Neuron (in vitro differentiated cells): ENCODE measurements at regions not wholly inside any gene's neighbourhood (a gene's known extent, or its start where the extent isn't known, plus 50 kb on each side); places are given as distances from the start of the nearest gene placed in this dataset.
"Not testable (repeated sequence)": the region's sequence is repeated elsewhere in the genome, so short reads cannot be mapped to it uniquely, and the experiment has no call there.

ENCODE experiments used
- H2AFZ ChIP-seq: one replicate; pipeline ENCODE4 v1.6.1; 2013; ENCODE audit warnings: low read depth, mild to moderate bottlenecking, inconsistent platforms, low read length, moderate library complexity
- H3K27me3 ChIP-seq: one replicate; pipeline ENCODE4 v1.6.1; 2013; ENCODE audit warnings: low read length; ENCODE audit not compliant: insufficient read depth
- H3K36me3 ChIP-seq: one replicate; pipeline ENCODE4 v1.6.1; 2013; ENCODE audit warnings: low read length; ENCODE audit not compliant: insufficient read depth
- H3K4me1 ChIP-seq: one replicate; pipeline ENCODE4 v1.6.1; 2013; ENCODE audit warnings: low read length; ENCODE audit not compliant: insufficient read depth
- H3K4me3 ChIP-seq: 2 replicates; pipeline ENCODE4 v1.5.1; 2013; ENCODE audit warnings: mild to moderate bottlenecking, low read length, moderate library complexity
- H3K9me3 ChIP-seq: one replicate; pipeline ENCODE4 v1.6.1; 2013; ENCODE audit warnings: low read length

DNA sequence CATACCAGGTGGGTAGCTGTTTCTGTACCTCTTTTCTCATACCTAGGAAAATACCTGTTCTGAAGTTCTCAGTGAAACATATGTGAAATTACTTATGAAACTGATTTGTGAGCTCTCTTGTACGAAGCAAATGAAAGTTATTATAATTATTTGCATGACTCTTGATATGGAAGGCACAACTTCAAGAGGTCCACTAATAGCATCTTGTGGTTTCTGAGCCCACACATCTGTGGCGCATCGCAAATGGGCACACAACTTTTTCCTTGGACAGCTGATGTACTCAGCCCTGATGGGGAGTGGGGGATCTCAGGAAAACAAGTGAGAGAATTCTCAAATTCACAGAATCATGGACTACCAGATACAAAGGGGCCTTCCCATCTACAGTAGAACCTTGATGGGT is 432.3 kb downstream of the CD83 start:
- H3K36me3 ChIP-seq: no peaks in the 10 kb centered on the region
- H3K4me3 ChIP-seq: no peak overlapping the region
- H3K9me3 ChIP-seq: no peaks in the 10 kb centered on the region
- no peaks in the 10 kb centered on the region for H3K27me3 ChIP-seq
- H2AFZ ChIP-seq: no peak overlapping the region
- H3K4me1 ChIP-seq: peaks cover 8% of the 10 kb centered on the region

DNA sequence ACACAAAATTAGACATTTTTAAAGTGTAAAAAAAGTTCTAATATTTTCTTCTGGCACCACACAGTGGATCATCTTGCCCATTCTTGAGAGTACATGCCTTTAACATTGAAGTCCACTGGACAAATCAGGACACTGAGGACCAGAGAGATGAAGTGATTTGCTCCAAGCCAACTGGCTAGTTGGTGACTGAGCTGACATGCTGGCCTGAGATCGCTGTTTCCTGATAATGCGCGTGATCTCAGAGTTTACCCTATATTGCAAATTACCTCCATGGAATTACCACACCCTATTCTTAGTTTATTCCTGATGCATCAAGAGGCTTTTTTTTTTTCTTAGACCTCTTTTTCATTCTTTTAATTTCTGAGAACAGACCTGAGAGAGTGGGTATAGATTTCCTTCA is 432.8 kb downstream of the CD83 start:
- Histone ChIP-seq H2AFZ (no peak overlapping the region), H3K4me3 (no peak overlapping the region), H3K27me3 (no peaks in the 10 kb centered on the region), H3K4me1 (peaks cover 8% of the 10 kb centered on the region), H3K36me3 (no peaks in the 10 kb centered on the region), H3K9me3 (no peaks in the 10 kb centered on the region)

DNA sequence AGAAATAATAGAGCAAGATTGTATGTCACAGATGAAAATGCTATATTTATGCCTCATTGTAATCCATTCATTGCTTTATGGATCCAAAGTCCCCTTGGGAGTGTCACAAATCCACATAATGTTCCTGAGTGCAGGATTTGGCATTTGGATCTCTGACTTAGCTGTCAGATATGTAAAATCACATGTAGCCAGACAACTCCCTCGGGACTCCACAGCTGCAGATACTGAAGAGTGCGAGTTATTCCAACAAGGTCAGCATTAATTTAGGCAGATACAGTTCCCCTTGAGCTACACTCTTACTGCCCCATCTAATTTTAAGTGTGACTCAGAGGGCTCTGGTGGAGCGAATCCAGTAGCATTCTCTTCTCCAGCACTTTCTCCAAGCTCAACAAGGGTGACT is 433.2 kb downstream of the CD83 start:
- Histone ChIP-seq H3K4me1 (peaks cover 8% of the 10 kb centered on the region), H3K4me3 (no peak overlapping the region), H3K9me3 (no peaks in the 10 kb centered on the region), H2AFZ (no peak overlapping the region), H3K27me3 (no peaks in the 10 kb centered on the region), H3K36me3 (no peaks in the 10 kb centered on the region)

DNA sequence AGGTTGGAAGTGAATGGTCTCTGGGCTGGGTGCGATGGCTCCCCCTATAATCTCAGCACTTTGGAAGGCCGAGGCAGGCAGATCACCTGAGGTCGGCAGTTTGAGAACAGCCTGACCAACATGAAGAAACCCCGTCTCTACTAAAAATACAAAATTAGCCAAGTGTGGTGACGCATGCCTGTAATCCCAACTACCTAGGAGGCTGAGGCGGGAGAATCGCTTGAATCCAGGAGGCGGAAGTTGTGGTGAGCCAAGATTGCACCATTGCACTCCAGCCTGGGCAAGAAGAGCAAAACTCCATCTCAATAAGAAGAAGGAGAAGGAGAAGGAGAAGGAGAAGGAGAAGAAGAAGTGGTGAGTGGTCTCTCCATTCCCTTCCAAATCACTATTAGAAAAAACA is 434.0 kb downstream of the CD83 start:
- not testable (repeated sequence) for H3K4me3 ChIP-seq, H2AFZ ChIP-seq, H3K36me3 ChIP-seq, H3K9me3 ChIP-seq, H3K27me3 ChIP-seq, H3K4me1 ChIP-seq

DNA sequence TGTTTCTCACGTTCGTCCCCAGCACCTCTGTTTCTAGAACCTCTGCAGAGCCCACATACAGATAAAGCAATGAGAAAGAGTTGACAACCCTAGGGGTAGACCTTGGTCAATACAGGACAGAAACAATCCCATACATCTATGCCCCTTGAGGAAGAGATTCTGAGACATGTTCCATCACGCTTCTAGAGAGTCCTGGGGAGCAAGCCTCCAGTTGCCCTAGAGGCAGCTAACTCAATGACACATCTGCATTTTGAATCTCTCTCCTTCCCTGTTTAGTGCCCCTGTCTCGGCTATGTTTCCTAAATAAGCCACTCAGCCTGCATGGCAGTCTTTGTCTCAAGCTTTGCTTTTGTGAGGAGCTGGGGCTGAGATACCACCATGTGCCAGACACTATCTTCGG is 435.3 kb downstream of the CD83 start:
- H3K27me3 ChIP-seq: no peaks in the 10 kb centered on the region
- no peaks in the 10 kb centered on the region for H3K9me3 ChIP-seq
- H3K4me3 ChIP-seq: no peak overlapping the region
- H3K4me1 ChIP-seq: peaks cover 8% of the 10 kb centered on the region
- H2AFZ ChIP-seq: no peak overlapping the region
- H3K36me3 ChIP-seq: no peaks in the 10 kb centered on the region

DNA sequence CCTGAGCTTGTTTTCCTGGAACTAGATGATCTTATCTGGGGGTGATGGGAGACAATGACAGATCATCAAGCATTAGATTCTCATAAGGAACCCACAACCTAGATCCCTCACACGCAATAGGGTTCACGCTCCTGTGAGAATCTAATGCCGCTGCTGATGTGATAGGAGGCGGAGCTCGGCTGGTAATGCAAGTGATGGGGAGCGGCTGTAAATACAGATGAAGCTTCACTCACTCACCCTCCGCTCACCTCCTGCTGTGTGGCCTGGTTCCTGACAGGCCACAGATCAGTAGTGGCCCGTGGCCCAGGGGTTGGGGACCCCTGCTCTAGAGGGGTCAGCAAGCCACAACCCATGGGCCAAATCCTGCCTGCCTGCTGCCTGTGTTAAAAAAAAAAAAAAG is 435.9 kb downstream of the CD83 start:
- H3K27me3 ChIP-seq: no peaks in the 10 kb centered on the region
- H3K36me3 ChIP-seq: no peaks in the 10 kb centered on the region
- H3K9me3 ChIP-seq: no peaks in the 10 kb centered on the region
- no peak overlapping the region for H2AFZ ChIP-seq
- no peak overlapping the region for H3K4me3 ChIP-seq
- peaks cover 8% of the 10 kb centered on the region for H3K4me1 ChIP-seq

DNA sequence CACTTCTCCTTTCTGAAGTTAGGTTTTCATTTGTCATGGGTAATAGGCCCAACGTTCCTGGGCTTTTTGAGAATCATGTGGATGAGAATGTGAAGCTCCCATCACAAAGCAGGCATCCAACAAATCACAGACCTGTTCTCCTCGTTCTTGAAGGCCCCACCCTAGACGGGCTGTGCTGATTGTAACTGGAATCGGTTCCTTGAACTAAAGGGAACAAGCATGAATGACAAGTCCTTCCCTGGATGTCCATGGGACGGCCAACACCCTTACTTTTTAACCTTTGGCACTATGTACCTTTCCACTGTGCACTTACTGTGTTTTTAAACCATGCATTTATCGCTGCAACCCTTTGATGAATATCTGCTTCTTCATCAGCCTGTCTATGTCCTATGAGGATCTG is 438.2 kb downstream of the CD83 start:
- H3K4me3 ChIP-seq: no peak overlapping the region
- H3K4me1 ChIP-seq: no peaks in the 10 kb centered on the region
- H3K9me3 ChIP-seq: no peaks in the 10 kb centered on the region
- no peaks in the 10 kb centered on the region for H3K27me3 ChIP-seq
- no peaks in the 10 kb centered on the region for H3K36me3 ChIP-seq
- H2AFZ ChIP-seq: no peak overlapping the region

DNA sequence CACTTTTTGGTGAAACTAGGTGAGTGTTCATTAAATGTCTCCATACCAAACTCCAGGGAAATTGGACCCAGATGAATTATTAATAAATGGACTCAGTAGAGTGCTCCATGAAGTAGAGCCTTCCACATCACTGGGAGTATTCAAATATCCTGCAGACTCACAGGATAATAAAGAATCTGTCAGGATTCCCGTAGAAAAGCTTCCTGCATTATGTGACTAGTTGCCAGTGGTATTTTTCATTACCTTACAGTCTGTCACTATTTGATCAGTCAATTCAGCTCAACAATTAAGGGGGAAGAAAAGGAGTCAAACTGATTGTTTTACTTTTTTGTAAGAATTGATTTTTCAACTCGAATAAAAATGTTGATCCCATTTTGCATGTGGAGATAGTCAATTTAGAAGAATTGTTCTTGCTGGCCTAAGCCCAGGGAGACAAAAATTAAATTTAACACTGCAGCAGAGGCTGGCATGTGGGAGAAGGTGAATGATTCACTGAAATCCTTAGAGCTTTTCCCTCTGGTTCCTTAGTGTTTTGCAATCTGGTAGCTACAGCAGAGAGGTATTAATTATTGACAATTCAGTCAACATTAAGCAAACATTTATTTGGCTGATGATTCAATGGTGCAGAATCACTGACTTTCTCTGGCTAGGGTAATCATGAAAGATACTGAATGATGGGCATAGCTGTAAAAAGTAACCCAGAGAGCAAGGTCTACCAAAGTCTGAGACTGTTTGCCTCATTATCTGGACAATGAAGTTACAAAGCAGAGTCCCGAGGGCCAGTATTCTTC is 442.4 kb downstream of the CD83 start:
- Histone ChIP-seq H3K4me3 (no peak overlapping the region), H3K27me3 (no peaks in the 10 kb centered on the region), H3K4me1 (no peaks in the 10 kb centered on the region), H3K9me3 (no peaks in the 10 kb centered on the region), H3K36me3 (no peaks in the 10 kb centered on the region), H2AFZ (no peak overlapping the region)

DNA sequence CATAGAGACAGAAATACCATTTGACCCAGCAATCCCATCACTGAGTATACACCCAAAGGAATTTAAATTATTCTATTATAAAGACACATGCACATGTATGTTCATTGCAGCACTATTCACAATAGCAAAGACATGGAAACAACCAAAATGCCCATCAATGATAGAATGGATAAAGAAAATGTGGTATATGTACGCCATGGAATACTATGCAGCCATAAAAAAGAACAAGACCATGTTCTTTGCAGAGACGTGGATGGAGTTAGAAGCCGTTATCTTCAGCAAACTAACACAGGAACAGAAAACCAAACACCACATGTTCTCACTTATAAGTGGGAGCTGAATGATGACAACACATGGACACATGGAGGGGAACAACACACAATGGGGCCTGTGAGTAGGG is 444.0 kb downstream of the CD83 start:
- not testable (repeated sequence) for H3K4me1 ChIP-seq, H3K27me3 ChIP-seq, H2AFZ ChIP-seq

DNA sequence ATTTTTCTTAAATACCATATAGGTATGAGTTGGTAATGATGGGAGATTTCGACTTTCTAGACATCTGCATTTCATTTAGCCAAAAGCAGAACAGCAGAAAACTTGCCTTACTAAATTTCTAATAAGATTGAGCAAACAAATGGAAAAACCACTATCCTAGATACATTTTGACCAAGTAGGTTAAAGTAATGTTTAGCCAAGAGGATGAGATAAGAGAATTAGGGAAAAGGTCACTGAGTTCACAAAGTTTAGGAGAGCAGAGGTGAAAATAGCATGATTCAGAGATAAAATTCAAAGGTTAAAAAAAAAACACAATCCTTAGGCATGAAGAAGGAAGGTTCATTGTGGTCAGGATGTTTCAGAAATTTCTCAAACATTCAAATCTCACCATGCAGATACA is 450.3 kb downstream of the CD83 start:
- H3K36me3 ChIP-seq: no peaks in the 10 kb centered on the region

More for the DNA sequence above, 444.0 kb downstream of the CD83 start:
- H3K36me3 ChIP-seq, H3K4me3 ChIP-seq, H3K9me3 ChIP-seq: not testable (repeated sequence)

DNA sequence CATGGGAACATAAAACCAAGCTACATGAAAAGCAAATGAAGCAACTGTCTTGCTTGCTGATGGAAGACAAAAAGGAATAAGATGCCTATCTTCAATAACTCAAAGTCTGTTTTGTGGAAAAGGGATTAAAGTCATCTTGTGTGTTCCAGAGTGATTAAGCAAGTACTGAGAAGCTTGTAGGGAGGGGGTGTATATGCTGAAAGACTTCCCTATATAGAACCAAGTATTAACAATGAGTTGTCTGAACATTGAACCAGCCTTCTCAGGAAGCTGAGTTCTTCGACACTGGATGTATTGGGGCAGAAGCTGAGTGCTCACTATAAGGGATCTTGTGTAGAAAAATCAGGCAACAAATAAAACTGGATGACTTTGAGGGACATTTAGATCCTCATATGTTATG is 451.8 kb downstream of the CD83 start:
- no peaks in the 10 kb centered on the region for H3K36me3 ChIP-seq
- no peaks in the 10 kb centered on the region for H3K9me3 ChIP-seq
- H3K4me1 ChIP-seq: no peaks in the 10 kb centered on the region
- no peak overlapping the region for H3K4me3 ChIP-seq
- no peak overlapping the region for H2AFZ ChIP-seq
- H3K27me3 ChIP-seq: peaks cover 3% of the 10 kb centered on the region

More for the DNA sequence above, 450.3 kb downstream of the CD83 start:
- Histone ChIP-seq H3K4me3 (no peak overlapping the region), H3K9me3 (no peaks in the 10 kb centered on the region), H3K4me1 (no peaks in the 10 kb centered on the region), H3K27me3 (peaks cover 3% of the 10 kb centered on the region), H2AFZ (no peak overlapping the region)

DNA sequence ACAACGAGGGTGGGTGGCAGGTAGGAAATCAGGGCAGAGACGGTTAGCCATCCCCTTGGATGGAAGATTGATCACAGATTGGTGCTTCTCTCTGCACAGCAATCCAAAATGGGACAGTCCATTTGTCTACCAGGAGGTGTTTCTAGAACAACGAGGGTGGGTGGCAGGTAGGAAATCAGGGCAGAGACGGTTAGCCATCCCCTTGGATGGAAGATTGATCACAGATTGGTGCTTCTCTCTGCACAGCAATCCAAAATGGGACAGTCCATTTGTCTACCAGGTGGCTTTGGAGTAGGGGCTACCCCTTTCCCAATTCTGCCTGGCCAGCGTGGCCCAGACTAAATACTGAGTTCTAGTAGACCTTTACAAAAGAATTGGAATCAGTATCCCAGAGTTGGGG is 452.3 kb downstream of the CD83 start:
- H3K9me3 ChIP-seq, H3K27me3 ChIP-seq, H3K4me3 ChIP-seq, H3K4me1 ChIP-seq, H2AFZ ChIP-seq, H3K36me3 ChIP-seq: not testable (repeated sequence)

DNA sequence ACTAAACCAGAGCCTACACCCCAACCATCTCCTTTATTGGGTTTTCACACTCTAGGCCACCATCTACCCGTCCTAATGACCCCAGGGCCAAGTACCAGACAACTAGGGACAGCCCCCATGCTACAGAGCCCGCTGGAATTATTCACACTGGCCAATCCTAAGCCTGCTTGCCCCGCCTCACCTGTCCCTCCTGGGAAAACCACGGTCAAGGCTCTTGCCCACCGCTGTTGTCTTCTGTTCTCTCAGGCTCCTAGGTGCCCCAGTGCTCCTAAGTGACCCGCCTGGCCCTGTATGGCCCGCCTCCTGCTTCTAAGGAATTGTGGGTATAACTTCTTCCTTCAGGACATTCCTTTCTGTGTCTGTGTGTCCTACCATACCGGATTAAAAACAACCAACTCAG is 453.4 kb downstream of the CD83 start:
- no peak overlapping the region for H3K4me3 ChIP-seq
- H2AFZ ChIP-seq: no peak overlapping the region
- H3K4me1 ChIP-seq: no peaks in the 10 kb centered on the region
- peaks cover 3% of the 10 kb centered on the region for H3K27me3 ChIP-seq
- no peaks in the 10 kb centered on the region for H3K9me3 ChIP-seq
- H3K36me3 ChIP-seq: no peaks in the 10 kb centered on the region

DNA sequence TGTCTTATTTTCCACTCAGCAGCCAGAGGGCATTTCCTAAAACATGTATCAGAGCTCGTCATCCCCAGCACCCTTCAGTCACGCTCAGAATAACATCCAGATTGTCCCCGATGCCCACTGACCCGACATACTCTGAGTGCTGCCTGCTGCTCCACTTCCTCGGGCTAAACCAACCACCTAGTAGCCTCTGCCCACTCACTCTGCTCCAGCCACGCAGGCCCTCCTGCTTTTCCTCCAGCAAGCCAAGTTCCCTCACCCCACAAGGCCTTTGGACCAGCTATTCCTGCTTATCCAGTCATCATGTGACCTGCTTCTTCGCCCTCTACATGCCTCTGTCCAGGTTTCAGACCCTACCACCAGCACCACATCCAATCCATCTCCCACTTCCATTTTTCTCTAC is 454.2 kb downstream of the CD83 start:
- Histone ChIP-seq H3K36me3 (no peaks in the 10 kb centered on the region), H3K27me3 (peaks cover 3% of the 10 kb centered on the region), H3K4me1 (no peaks in the 10 kb centered on the region), H2AFZ (no peak overlapping the region), H3K4me3 (no peak overlapping the region), H3K9me3 (no peaks in the 10 kb centered on the region)
